Central memory CD8-positive, alpha-beta T cell (primary cell): ENCODE measurements at regions not wholly inside any gene's neighbourhood (a gene's known extent, or its start where the extent isn't known, plus 50 kb on each side); places are given as distances from the start of the nearest gene placed in this dataset.

Source experiments
- ATAC-seq: fragments of 150-1000 bp; cut with Tn5 transposase; replicated peaks from 2 replicates; pipeline ENCODE4 v1.10.0; 2022; ENCODE audit warnings: mild to moderate bottlenecking, moderate FRiP score, moderate number of reproducible peaks; ENCODE audit not compliant: poor library complexity, severe bottlenecking; ENCODE audit errors: extremely low read depth
- DNase-seq, 2 donors: peaks; one replicate each; pipeline ENCODE4 v3.0.0; 2021; ENCODE audit warnings: low spot score in 2 of 2
- H3K27ac Mint-ChIP-seq: one replicate; pipeline ENCODE4 v1.8.0; 2022; ENCODE audit warnings: low read depth, mild to moderate bottlenecking, moderate library complexity, mixed read lengths
- H3K27me3 Mint-ChIP-seq: one replicate; pipeline ENCODE4 v1.8.0; 2022; ENCODE audit warnings: mixed read lengths
- H3K36me3 Mint-ChIP-seq: one replicate; pipeline ENCODE4 v1.8.0; 2022; ENCODE audit warnings: mild to moderate bottlenecking, moderate library complexity, mixed read lengths; ENCODE audit not compliant: insufficient read depth
- H3K4me1 Mint-ChIP-seq: one replicate; pipeline ENCODE4 v1.8.0; 2022; ENCODE audit warnings: mixed read lengths
- H3K4me3 Mint-ChIP-seq: one replicate; pipeline ENCODE4 v1.8.0; 2022; ENCODE audit warnings: mild to moderate bottlenecking, moderate library complexity, mixed read lengths
- H3K9me3 Mint-ChIP-seq: one replicate; pipeline ENCODE4 v1.8.0; 2022; ENCODE audit warnings: mixed read lengths

GRCh38 chr6:140758169-140758877 is 1374.4 kb upstream of the GJE1 start:
- no peak overlapping the region for H3K4me3 Mint-ChIP-seq
- H3K27me3 Mint-ChIP-seq = no peaks in the 10 kb centered on the region
- H3K9me3 Mint-ChIP-seq = no peaks in the 10 kb centered on the region
- H3K27ac Mint-ChIP-seq = no peak overlapping the region
- ATAC-seq = no peak
- H3K36me3 Mint-ChIP-seq = no peaks in the 10 kb centered on the region
- no peak for DNase-seq
- no peaks in the 10 kb centered on the region for H3K4me1 Mint-ChIP-seq

GRCh38 chr6:140752234-140752633 is 1377.8 kb upstream of the CITED2 start:
- Mint-ChIP-seq H3K9me3 (peaks cover 7% of the 10 kb centered on the region), H3K36me3 (no peaks in the 10 kb centered on the region), H3K27me3 (no peaks in the 10 kb centered on the region), H3K4me1 (no peaks in the 10 kb centered on the region), H3K27ac (no peak overlapping the region), H3K4me3 (no peak overlapping the region)
- DNase-seq (no peak), ATAC-seq (no peak)

- Mint-ChIP-seq H3K36me3 (no peaks in the 10 kb centered on the region), H3K27ac (no peak overlapping the region), H3K27me3 (no peaks in the 10 kb centered on the region), H3K4me3 (no peak overlapping the region), H3K4me1 (no peaks in the 10 kb centered on the region), H3K9me3 (peaks cover 7% of the 10 kb centered on the region)
- ATAC-seq (no peak), DNase-seq (no peak)
Observed at GRCh38 chr6:140747114-140747513, 1372.7 kb upstream of the CITED2 start.

- no peaks in the 10 kb centered on the region for H3K36me3 Mint-ChIP-seq
- no peaks in the 10 kb centered on the region for H3K27me3 Mint-ChIP-seq
- DNase-seq = no peak
- H3K4me3 Mint-ChIP-seq = no peak overlapping the region
- no peak for ATAC-seq
- no peaks in the 10 kb centered on the region for H3K4me1 Mint-ChIP-seq
- H3K27ac Mint-ChIP-seq = no peak overlapping the region
- peaks cover 7% of the 10 kb centered on the region for H3K9me3 Mint-ChIP-seq
Observed at GRCh38 chr6:140744659-140745320, 1370.3 kb upstream of the CITED2 start.

GRCh38 chr6:140736231-140736630 is 1361.8 kb upstream of the CITED2 start:
- Mint-ChIP-seq H3K27ac (no peak overlapping the region), H3K4me1 (no peaks in the 10 kb centered on the region), H3K27me3 (peaks cover 1% of the 10 kb centered on the region), H3K9me3 (no peaks in the 10 kb centered on the region), H3K36me3 (no peaks in the 10 kb centered on the region), H3K4me3 (no peak overlapping the region)
- ATAC-seq (no peak), DNase-seq (no peak)

GRCh38 chr6:140732991-140733390 is 1358.5 kb upstream of the CITED2 start:
- no peak for ATAC-seq
- no peak for DNase-seq
- Mint-ChIP-seq H3K4me1 (no peaks in the 10 kb centered on the region), H3K9me3 (no peaks in the 10 kb centered on the region), H3K27ac (no peak overlapping the region), H3K4me3 (no peak overlapping the region), H3K27me3 (peaks cover 7% of the 10 kb centered on the region), H3K36me3 (no peaks in the 10 kb centered on the region)

GRCh38 chr6:140732155-140732554 is 1357.7 kb upstream of the CITED2 start:
- H3K4me1 Mint-ChIP-seq = no peaks in the 10 kb centered on the region
- DNase-seq (no peak), ATAC-seq (no peak)
- no peaks in the 10 kb centered on the region for H3K9me3 Mint-ChIP-seq
- H3K36me3 Mint-ChIP-seq = no peaks in the 10 kb centered on the region
- H3K27ac Mint-ChIP-seq = no peak overlapping the region
- H3K4me3 Mint-ChIP-seq = no peak overlapping the region
- H3K27me3 Mint-ChIP-seq = peaks cover 7% of the 10 kb centered on the region

- DNase-seq = no peak
- H3K27ac Mint-ChIP-seq = no peak overlapping the region
Observed at GRCh38 chr6:140731741-140732140, 1357.3 kb upstream of the CITED2 start.

GRCh38 chr6:140729521-140729920 is 1355.1 kb upstream of the CITED2 start:
- no peaks in the 10 kb centered on the region for H3K36me3 Mint-ChIP-seq
- DNase-seq = no peak

More at GRCh38 chr6:140731741-140732140, 1357.3 kb upstream of the CITED2 start:
- Mint-ChIP-seq H3K36me3 (no peaks in the 10 kb centered on the region), H3K4me3 (no peak overlapping the region), H3K27me3 (peaks cover 7% of the 10 kb centered on the region), H3K9me3 (no peaks in the 10 kb centered on the region), H3K4me1 (no peaks in the 10 kb centered on the region)
- ATAC-seq = no peak

GRCh38 chr6:140718021-140718420 is 1343.6 kb upstream of the CITED2 start:
- ATAC-seq (no peak), DNase-seq (no peak)
- H3K4me3 Mint-ChIP-seq = no peak overlapping the region
- no peak overlapping the region for H3K27ac Mint-ChIP-seq
- peaks cover 6% of the 10 kb centered on the region for H3K9me3 Mint-ChIP-seq
- peaks cover 2% of the 10 kb centered on the region for H3K36me3 Mint-ChIP-seq
- no peaks in the 10 kb centered on the region for H3K4me1 Mint-ChIP-seq
- no peaks in the 10 kb centered on the region for H3K27me3 Mint-ChIP-seq

More at GRCh38 chr6:140729521-140729920, 1355.1 kb upstream of the CITED2 start:
- no peaks in the 10 kb centered on the region for H3K4me1 Mint-ChIP-seq
- no peak overlapping the region for H3K27ac Mint-ChIP-seq
- no peaks in the 10 kb centered on the region for H3K9me3 Mint-ChIP-seq
- ATAC-seq = no peak
- H3K27me3 Mint-ChIP-seq = peaks cover 7% of the 10 kb centered on the region
- H3K4me3 Mint-ChIP-seq = no peak overlapping the region

GRCh38 chr6:140713495-140713894 is 1339.0 kb upstream of the CITED2 start:
- DNase-seq (no peak), ATAC-seq (no peak)
- H3K4me3 Mint-ChIP-seq = no peak overlapping the region
- H3K36me3 Mint-ChIP-seq = peaks cover 2% of the 10 kb centered on the region
- peaks cover 6% of the 10 kb centered on the region for H3K9me3 Mint-ChIP-seq
- no peak overlapping the region for H3K27ac Mint-ChIP-seq
- no peaks in the 10 kb centered on the region for H3K27me3 Mint-ChIP-seq
- no peaks in the 10 kb centered on the region for H3K4me1 Mint-ChIP-seq

- H3K27me3 Mint-ChIP-seq = no peaks in the 10 kb centered on the region
Observed at GRCh38 chr6:140711019-140711613, 1336.7 kb upstream of the CITED2 start.

GRCh38 chr6:140708441-140708840 is 1334.0 kb upstream of the CITED2 start:
- Mint-ChIP-seq H3K36me3 (no peaks in the 10 kb centered on the region), H3K27me3 (no peaks in the 10 kb centered on the region), H3K9me3 (no peaks in the 10 kb centered on the region), H3K4me3 (no peak overlapping the region), H3K27ac (no peak overlapping the region), H3K4me1 (no peaks in the 10 kb centered on the region)
- DNase-seq = no peak
- no peak for ATAC-seq

More at GRCh38 chr6:140711019-140711613, 1336.7 kb upstream of the CITED2 start:
- DNase-seq (no peak), ATAC-seq (no peak)
- no peaks in the 10 kb centered on the region for H3K4me1 Mint-ChIP-seq
- H3K4me3 Mint-ChIP-seq = no peak overlapping the region
- no peak overlapping the region for H3K27ac Mint-ChIP-seq
- H3K36me3 Mint-ChIP-seq = peaks cover 2% of the 10 kb centered on the region
- H3K9me3 Mint-ChIP-seq = no peaks in the 10 kb centered on the region
